Left lobe of liver (tissue), 2 donors: ENCODE measurements at regions not wholly inside any gene's neighbourhood (a gene's known extent, or its start where the extent isn't known, plus 50 kb on each side); places are given as distances from the start of the nearest gene placed in this dataset.
"Not testable (repeated sequence)": the region's sequence is repeated elsewhere in the genome, so short reads cannot be mapped to it uniquely, and the experiment has no call there.

Experiments
- ATAC-seq: fragments of 200-7000 bp; cut with Tn5 transposase; one replicate; pipeline ENCODE4 v1.9.1; 2020; ENCODE audit warnings: mild to moderate bottlenecking, moderate library complexity
- DNase-seq: peaks from one replicate; pipeline ENCODE4 v3.0.0-alpha.2; 2020; ENCODE audit warnings: low spot score
- donor health status: DM: no; HTN: no; CAD: no; lungs with moderate emphysema.
- donor health status: DM: no; HTN: yes; CAD: no.

GRCh38 chr6:79394690-79395089, 142.5 kb downstream of the LCA5 start:
- no peak for ATAC-seq
- no peak for DNase-seq

- ATAC-seq (no peak), DNase-seq (no peak)
These were observed 145.1 kb downstream of the LCA5 start for GRCh38 chr6:79392094-79392493.

DNA sequence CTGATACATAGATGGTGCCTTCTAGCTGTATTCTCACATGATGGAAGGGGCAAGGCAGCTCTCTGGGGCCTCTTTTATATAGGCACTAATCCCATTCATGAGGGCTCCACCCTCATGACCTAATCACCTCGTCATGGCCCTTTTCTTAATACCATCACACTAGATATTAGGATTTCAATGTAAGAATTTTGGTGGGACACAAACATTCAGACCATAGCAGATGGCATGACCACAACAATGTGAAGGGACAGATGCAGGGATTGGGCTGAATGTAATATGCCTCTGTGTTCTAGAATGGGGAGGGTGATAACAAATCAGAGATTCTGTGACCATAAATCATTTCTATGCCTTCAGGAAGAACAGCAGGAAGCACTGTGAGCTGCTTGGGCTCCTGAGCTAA, 145.8 kb downstream of the LCA5 start:
- DNase-seq (no peak), ATAC-seq (no peak)

GRCh38 chr6:79385893-79386292, 151.3 kb downstream of the LCA5 start:
- ATAC-seq (no peak), DNase-seq (no peak)

GRCh38 chr6:79385333-79385732, 150.9 kb upstream of the HMGN3 start:
- DNase-seq, result no peak
- no peak for ATAC-seq

- no peak for ATAC-seq
- DNase-seq, result no peak
These were observed 150.4 kb upstream of the HMGN3 start for GRCh38 chr6:79384845-79385244.

GRCh38 chr6:79378957-79379356, 144.5 kb upstream of the HMGN3 start:
- DNase-seq (no peak), ATAC-seq (no peak)

- no peak for DNase-seq
- peak; percentile 76 for ATAC-seq
These were observed 143.4 kb upstream of the HMGN3 start for GRCh38 chr6:79377888-79378348.

GRCh38 chr6:79377047-79377446, 142.6 kb upstream of the HMGN3 start:
- no peak for DNase-seq
- ATAC-seq, result no peak

GRCh38 chr6:79375635-79376337, 141.3 kb upstream of the HMGN3 start:
- no peak for DNase-seq

GRCh38 chr6:79374308-79374707, 139.8 kb upstream of the HMGN3 start:
- DNase-seq (no peak), ATAC-seq (no peak)

More at GRCh38 chr6:79375635-79376337, 141.3 kb upstream of the HMGN3 start:
- ATAC-seq, result no peak

DNA sequence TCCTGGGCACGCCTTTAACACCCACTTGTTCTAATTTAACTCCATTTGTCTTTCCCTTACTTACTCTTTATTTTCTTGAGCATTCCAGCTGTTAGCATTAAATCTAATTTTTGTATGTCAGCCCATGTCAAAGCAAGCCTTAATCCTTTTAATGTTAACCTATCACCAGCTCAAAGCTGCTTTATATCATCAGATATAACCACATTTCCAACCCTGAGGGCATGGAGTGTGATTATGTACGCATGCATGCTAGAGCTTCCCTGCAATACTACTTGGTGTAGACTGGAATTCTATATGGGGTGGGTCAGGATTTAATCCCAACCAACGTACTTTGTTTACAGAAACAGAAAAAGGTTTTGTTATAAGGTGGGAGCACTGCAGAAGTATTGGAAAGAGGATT, 139.4 kb upstream of the HMGN3 start:
- ATAC-seq (no peak), DNase-seq (no peak)

- no peak for ATAC-seq
- DNase-seq, result no peak
These were observed 138.8 kb upstream of the HMGN3 start for GRCh38 chr6:79373246-79373645.

DNA sequence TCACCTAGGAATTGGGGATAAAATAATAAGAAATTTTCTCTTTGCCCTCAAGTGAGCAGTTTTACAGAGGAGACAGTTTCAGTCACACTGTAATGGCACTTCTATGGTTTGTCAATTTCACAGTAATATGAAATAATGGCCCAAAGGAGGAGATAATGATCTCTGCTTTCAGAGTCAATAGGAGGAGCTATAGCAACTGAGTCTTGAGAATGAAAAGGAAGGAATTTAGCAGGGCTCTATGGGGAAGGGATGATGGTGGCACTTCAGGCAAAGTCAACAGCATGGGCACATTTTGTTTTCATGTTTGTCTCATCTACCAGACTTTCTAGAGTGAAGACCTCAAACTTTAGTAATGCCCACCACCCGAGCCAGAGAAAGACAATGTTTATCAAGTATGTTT, 138.3 kb upstream of the HMGN3 start:
- ATAC-seq (no peak), DNase-seq (no peak)

DNA sequence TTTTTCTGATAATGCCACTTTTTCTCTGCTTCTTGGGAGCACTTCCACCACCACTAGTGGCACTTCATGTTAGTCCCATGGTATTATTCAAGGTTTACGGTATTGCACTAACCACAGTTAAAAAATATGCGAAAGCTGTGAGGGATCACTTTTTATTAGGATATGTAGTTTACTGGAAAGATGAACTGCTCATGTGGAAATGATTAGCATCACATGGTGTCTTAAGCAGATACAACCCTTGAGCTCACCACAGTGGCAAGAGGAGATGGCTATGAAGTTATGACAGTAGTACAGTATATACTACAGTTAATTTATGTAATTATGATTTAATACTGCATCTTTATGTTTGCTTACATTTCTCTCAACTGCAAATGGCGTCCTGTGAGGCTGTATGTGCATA, 134.5 kb upstream of the HMGN3 start:
- DNase-seq, result no peak
- ATAC-seq, result no peak

DNA sequence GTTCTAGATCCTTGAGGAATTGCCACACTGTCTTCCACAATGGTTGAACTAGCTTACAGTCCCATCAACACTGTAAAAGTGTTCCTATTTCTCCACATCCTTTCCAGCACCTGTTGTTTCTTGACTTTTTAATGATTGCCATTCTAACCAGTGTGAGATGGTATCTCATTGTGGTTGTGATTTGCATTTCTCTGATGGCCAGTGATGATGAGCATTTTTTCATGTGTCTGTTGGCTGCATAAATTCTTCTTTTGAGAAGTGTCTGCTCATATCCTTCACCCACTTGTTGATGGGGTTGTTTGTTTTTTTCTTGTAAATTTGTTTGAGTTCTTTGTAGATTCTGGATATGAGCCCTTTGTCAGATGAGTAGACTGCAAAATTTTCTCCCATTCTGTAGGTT, 129.0 kb upstream of the HMGN3 start:
- DNase-seq, ATAC-seq: not testable (repeated sequence)

DNA sequence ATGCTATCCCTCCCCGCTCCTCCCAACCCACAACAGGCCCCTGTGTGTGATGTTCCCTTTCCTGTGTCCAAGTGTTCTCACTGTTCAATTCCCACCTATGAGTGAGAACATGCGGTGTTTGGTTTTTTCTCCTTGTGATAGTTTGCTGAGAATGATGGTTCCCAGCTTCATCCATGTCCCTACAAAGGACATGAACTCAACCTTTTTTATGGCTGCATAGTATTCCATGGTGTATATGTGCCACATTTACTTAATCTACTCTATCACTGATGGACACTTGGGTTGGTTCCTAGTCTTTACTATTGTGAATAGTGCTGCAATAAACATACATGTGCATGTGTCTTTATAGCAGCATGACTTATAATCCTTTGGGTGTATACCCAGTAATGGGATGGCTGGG, 126.6 kb upstream of the HMGN3 start:
- not testable (repeated sequence) for DNase-seq, ATAC-seq

DNA sequence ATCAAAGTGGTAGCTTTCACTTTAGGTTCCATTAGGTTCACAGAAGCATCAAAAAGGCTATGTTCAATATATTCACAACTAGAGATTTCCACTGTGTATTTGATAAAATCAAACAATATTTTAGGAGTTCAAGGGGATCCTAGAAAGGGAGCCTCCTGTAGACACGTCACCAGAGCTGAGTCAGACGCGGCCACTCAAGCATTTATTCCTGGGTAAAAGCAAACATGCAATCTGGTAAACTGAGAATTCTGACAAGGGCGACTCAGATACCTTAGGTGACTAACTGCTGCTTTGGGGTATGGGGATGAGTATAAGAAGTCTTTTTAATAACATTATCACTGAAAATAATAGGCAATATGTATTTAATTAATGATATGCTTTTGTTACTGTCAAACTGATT, 118.7 kb upstream of the HMGN3 start:
- ATAC-seq, result no peak

DNA sequence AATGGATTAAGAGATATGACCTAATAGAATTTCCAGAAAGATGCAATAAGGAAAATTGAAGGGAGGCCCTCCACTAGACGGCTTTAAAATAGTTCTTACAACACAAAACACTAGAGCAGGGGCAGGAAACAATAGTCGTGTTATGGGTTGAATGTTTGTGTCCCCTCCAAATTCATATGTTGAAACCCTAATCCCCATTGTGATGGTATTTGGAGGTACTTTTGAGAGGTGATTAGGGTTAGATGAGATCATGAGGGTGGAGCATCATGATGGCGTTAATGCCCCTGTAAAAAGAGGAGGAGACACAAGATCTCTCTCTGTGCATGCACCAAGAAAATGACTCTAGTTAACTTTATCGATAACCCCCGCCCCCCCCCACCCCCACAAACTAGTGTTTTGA, 104.0 kb upstream of the HMGN3 start:
- ATAC-seq, result no peak
- no peak for DNase-seq

More for the DNA sequence above, 118.7 kb upstream of the HMGN3 start:
- DNase-seq, result no peak

GRCh38 chr6:79335133-79335674, 100.7 kb upstream of the HMGN3 start:
- no peak for DNase-seq
- no peak for ATAC-seq

DNA sequence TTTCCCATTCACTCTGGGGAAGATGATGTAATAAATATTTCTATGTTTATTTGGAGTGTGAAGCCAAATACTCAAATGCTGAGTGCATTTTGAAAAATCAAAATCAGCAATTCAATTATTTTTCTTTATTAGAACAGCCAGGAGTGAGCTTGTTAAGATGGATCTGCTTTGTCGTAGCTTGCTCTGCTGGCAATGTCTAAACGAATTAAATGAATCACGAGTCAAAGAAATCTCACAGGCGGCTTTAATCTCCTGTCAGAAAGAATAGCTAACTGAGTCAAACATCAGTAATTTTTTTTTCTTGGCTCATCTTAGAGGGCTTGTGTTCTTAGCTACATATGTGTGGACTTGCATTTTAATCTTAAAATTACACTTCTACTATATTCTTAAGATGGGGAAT, 100.2 kb upstream of the HMGN3 start:
- ATAC-seq (no peak), DNase-seq (no peak)

DNA sequence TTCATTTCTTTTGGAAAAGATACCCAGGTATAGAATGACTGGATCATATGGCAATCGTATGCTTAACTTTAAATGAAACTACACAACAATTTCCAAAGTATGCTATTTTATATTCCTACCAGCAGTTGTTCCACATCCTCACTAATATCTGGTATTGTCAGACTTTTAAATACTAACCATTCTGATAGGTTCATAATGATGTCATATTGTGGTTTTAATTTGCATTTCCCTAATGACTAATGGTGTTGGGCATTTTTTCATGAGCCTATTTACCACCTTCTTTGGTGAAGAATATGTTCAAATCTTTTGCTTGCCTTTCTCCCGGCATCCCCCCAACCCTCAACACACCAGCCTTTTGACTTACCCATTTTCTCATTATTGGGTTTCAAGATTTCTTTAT, 96.2 kb upstream of the HMGN3 start:
- no peak for DNase-seq

GRCh38 chr6:79313254-79313653, 78.8 kb upstream of the HMGN3 start:
- ATAC-seq (no peak), DNase-seq (no peak)

More for the DNA sequence above, 96.2 kb upstream of the HMGN3 start:
- ATAC-seq, result no peak
